Activated CD4-positive, alpha-beta memory T cell treated with anti-CD3 and anti-CD28 coated beads for 36 hours (primary cell): ENCODE measurements at regions not wholly inside any gene's neighbourhood (a gene's known extent, or its start where the extent isn't known, plus 50 kb on each side); places are given as distances from the start of the nearest gene placed in this dataset.
A peak's percentile ranks its signal among the peaks of the same experiment; 100 is the strongest.

ENCODE experiments used
- CTCF ChIA-PET: fragments of 350-600 bp; sonication (Branson Sonifier 250); formaldehyde crosslinking; loops from one replicate; lab custom pipeline; 2021; ENCODE audit warnings: antibody characterized with exemption, inconsistent platforms; lab: Charles Lee
- POLR2A ChIA-PET: fragments of 350-600 bp; sonication (Branson Sonifier 250); formaldehyde crosslinking; loops from one replicate; lab custom pipeline; 2021; ENCODE audit warnings: antibody characterized with exemption; lab: Charles Lee
- DNase-seq: peaks from one replicate; pipeline ENCODE4 v3.0.0-alpha.2; 2020
- H3K27ac Mint-ChIP-seq: one replicate; pipeline ENCODE4 v1.8.0; 2021; ENCODE audit warnings: mixed read lengths
- H3K27me3 Mint-ChIP-seq: one replicate; pipeline ENCODE4 v1.8.0; 2021; ENCODE audit warnings: mixed read lengths
- H3K36me3 Mint-ChIP-seq: one replicate; pipeline ENCODE4 v1.8.0; 2021; ENCODE audit warnings: mixed read lengths
- H3K4me1 Mint-ChIP-seq: one replicate; pipeline ENCODE4 v1.8.0; 2021; ENCODE audit warnings: low read depth, mixed read lengths
- H3K4me3 Mint-ChIP-seq: one replicate; pipeline ENCODE4 v1.8.0; 2021; ENCODE audit warnings: mild to moderate bottlenecking, mixed read lengths
- H3K9me3 Mint-ChIP-seq: one replicate; pipeline ENCODE4 v1.8.0; 2021; ENCODE audit warnings: mixed read lengths
- intact Hi-C: fragments of 100-400 bp; cut with micrococcal nuclease; formaldehyde crosslinking; loops from one replicate; pipeline ENCODE4 v1.15.1; 2023

DNA sequence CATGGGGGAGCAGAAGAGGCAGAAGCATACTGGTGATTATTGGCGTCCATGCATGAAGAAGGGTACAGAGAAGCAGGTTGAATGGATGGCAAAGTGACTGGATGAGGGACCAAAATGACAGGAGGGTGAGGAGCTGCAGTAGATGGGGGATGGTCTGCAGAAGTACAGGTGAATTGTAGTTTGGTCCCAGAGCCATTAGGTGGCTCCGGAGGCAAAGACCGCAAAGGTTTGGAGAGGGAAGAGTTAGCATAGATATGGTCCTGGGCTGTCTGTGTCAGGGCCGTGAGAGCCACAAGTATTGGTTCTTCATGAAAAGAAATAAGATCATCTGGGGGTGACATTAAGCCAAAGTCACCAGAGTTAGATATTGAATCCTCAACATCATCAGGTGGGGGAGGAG lies 59.0 kb upstream of the ZNF726 start:
- no peaks in the 10 kb centered on the region for H3K27me3 Mint-ChIP-seq
- DNase-seq, result no peak
- H3K27ac Mint-ChIP-seq, result no peak overlapping the region
- peaks cover 62% of the 10 kb centered on the region for H3K9me3 Mint-ChIP-seq
- H3K4me1 Mint-ChIP-seq, result no peaks in the 10 kb centered on the region
- ChIA-PET POLR2A (no interaction called here), CTCF (no interaction called here)
- H3K36me3 Mint-ChIP-seq, result peaks cover 9% of the 10 kb centered on the region
- intact Hi-C loops, result no loop called here
- no peak overlapping the region for H3K4me3 Mint-ChIP-seq

DNA sequence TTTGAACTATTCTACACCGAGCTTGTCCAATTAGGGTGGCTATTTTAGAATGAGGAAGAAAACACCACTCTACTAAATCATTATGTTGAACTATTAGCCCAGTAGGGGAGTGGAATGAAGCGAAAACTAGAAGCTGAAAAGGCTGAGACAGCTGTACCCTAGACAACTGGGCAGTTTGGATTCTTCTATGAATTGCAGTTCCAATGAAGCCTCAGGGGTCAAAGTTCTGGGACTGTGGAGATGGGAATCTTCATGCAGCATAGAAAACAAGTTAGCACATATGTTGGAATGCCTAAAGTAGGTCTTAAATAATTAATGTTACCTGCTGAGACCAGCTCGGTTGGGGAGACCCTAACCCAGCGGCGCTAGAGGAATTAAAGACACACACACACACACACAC lies 62.7 kb upstream of the ZNF726 start:
- Mint-ChIP-seq H3K4me3 (no peak overlapping the region), H3K4me1 (no peaks in the 10 kb centered on the region), H3K36me3 (peaks cover 17% of the 10 kb centered on the region), H3K27me3 (no peaks in the 10 kb centered on the region), H3K9me3 (peaks cover 92% of the 10 kb centered on the region), H3K27ac (no peak overlapping the region)
- ChIA-PET POLR2A (no interaction called here), CTCF (no interaction called here)
- intact Hi-C loops, result no loop called here
- no peak for DNase-seq

DNA sequence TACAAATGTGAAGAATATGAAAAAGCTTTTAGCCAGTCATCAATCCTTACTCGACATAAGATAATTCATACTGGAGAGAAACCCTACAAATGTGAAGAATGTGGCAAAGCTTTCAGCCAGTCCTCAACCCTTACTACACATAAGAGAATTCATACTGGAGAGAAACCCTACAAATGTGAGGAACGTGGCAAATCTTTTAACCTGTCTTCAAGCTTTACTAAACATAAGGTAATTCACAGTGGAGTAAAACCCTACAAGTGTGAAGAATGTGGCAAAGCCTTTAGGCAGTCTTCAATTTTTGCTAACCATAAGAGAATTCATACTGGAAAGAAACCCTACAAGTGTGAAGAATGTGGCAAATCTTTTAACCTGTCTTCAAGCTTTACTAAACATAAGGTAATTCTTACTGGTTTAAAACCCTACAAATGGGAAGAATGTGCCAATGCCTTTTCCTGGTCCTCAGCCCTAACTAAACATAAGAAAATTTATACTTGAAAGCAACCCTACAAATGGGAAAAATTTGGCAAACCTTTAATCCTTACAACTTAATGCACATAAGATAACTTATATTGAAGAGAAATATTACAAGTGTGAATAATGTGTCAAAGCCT lies 74.1 kb upstream of the ZNF681 start:
- intact Hi-C loops, result no loop called here
- DNase-seq, result no peak
- H3K27me3 Mint-ChIP-seq, result no peaks in the 10 kb centered on the region
- peaks cover 73% of the 10 kb centered on the region for H3K9me3 Mint-ChIP-seq
- H3K4me3 Mint-ChIP-seq, result no peak overlapping the region
- H3K36me3 Mint-ChIP-seq, result peaks cover 38% of the 10 kb centered on the region
- no peak overlapping the region for H3K27ac Mint-ChIP-seq
- H3K4me1 Mint-ChIP-seq, result no peaks in the 10 kb centered on the region
- ChIA-PET CTCF (no interaction called here), POLR2A (no interaction called here)

DNA sequence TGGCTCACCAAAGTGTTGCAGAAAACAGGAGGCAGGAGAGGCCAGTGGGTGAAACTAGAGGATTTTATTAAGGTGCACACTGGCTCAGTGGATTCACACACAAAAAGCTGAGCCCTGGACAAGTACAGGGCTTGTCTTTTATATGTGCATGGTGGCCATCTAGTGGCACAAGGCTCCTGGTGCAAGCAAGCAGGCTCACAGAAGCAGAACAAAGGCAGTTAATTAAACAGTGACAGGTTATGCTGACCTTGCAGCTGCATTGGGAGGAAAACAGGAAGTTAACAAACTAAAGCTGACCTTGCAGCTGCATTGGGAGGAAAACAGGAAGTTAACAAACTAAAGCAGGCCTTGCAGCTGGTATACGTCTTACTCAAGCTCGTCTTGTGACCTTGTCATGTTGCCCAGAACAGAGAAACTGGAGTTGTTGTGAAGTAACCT lies 65.3 kb upstream of the ZNF681 start:
- intact Hi-C loops, result no loop called here
- CTCF ChIA-PET, result no interaction called here
- H3K36me3 Mint-ChIP-seq, result peaks cover 8% of the 10 kb centered on the region
- H3K27me3 Mint-ChIP-seq, result no peaks in the 10 kb centered on the region
- peaks cover 35% of the 10 kb centered on the region for H3K9me3 Mint-ChIP-seq
- H3K4me3 Mint-ChIP-seq, result no peak overlapping the region
- POLR2A ChIA-PET, result interaction anchor here (0.9 kb wide), 1 partner anchor 91 kb away, joined by 3 read pairs; the partner anchor contains the start of gene ZNF726
- no peak overlapping the region for H3K27ac Mint-ChIP-seq
- no peaks in the 10 kb centered on the region for H3K4me1 Mint-ChIP-seq
- DNase-seq, result peak; percentile 46

DNA sequence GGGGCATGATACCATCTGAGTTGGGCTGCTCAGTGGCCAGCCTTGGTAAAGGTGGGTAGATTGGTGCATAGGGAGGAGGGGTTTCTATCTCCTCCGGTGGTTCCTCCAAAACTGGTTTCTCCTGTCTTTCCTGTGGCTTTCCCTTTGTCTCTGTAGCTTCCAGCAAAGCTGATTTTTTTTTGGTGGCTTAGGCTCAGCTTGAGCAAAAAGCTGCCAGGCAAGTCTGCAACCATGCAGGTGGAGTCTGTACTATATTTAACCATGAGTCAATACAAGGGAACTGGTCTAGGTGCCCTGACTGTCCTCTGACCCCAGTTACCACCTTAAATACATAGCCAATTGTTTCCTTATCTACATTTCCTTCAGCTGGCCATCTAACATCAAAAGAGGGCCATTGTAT lies 64.0 kb upstream of the ZNF681 start:
- no peak for DNase-seq
- CTCF ChIA-PET, result interaction anchor here (0.8 kb wide), 1 partner anchor 64 kb away, joined by 4 read pairs; the partner anchor contains the start of gene ZNF681
- H3K4me3 Mint-ChIP-seq, result no peak overlapping the region
- no peaks in the 10 kb centered on the region for H3K27me3 Mint-ChIP-seq
- intact Hi-C loops, result no loop called here
- peaks cover 32% of the 10 kb centered on the region for H3K9me3 Mint-ChIP-seq
- POLR2A ChIA-PET, result no interaction called here
- peaks cover 8% of the 10 kb centered on the region for H3K36me3 Mint-ChIP-seq
- no peak overlapping the region for H3K27ac Mint-ChIP-seq
- H3K4me1 Mint-ChIP-seq, result no peaks in the 10 kb centered on the region

DNA sequence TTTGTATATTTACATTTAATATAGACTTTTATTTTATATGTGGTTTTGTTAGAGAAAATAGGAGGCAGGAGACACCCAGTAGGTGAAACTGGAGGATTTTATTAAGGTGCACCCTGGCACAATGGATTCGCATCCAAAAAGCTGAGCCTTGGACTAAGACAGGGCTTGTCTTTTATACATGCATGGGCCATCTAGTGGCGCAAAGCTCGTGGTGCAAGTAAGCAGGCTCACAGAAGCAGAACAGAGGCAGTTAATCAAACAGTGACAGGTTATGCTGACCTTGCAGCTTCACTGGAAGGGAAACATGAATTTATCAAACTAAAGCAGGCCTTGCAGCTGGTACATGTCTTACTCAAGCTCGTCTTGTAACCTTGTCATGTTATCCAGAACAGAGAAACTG lies 58.8 kb upstream of the ZNF681 start:
- Mint-ChIP-seq H3K4me3 (no peak overlapping the region), H3K36me3 (peaks cover 7% of the 10 kb centered on the region), H3K4me1 (no peaks in the 10 kb centered on the region), H3K27ac (no peak overlapping the region), H3K9me3 (peaks cover 10% of the 10 kb centered on the region), H3K27me3 (no peaks in the 10 kb centered on the region)
- peak; percentile 62 for DNase-seq
- POLR2A ChIA-PET, result no interaction called here
- intact Hi-C loops, result no loop called here
- CTCF ChIA-PET, result interaction anchor here (1.3 kb wide), 1 partner anchor 59 kb away, joined by 4 read pairs; the partner anchor contains the start of gene ZNF681

DNA sequence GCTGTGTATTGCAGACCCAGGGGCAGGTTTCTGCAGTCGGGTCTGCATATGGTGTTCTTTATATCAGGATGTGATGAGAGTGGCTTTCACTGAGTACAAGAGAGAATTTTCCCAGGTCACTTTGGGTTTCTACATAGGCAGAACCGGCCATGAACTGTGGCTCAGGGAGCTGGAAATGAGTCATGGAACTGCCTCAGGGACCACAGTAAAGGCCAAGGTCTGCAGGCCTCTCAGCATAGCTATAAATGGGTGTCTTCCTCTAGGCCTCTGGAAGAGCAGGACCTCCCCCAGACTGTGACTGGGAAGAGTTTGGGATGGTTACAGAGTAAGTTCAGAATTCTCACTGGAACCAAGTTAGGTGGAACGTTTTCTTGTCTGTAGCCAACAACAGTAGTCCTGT lies 51.8 kb upstream of the ZNF681 start:
- ChIA-PET POLR2A (no interaction called here), CTCF (no interaction called here)
- no peaks in the 10 kb centered on the region for H3K9me3 Mint-ChIP-seq

More for the DNA sequence above, 51.8 kb upstream of the ZNF681 start:
- Mint-ChIP-seq H3K36me3 (peaks cover 19% of the 10 kb centered on the region), H3K27me3 (no peaks in the 10 kb centered on the region), H3K27ac (no peak overlapping the region), H3K4me3 (no peak overlapping the region), H3K4me1 (no peaks in the 10 kb centered on the region)
- intact Hi-C loops, result no loop called here
- DNase-seq, result no peak
